ENCODE measurements at regions not wholly inside any gene's neighbourhood (a gene's known extent, or its start where the extent isn't known, plus 50 kb on each side); places are given as distances from the start of the nearest gene placed in this dataset.

DNA sequence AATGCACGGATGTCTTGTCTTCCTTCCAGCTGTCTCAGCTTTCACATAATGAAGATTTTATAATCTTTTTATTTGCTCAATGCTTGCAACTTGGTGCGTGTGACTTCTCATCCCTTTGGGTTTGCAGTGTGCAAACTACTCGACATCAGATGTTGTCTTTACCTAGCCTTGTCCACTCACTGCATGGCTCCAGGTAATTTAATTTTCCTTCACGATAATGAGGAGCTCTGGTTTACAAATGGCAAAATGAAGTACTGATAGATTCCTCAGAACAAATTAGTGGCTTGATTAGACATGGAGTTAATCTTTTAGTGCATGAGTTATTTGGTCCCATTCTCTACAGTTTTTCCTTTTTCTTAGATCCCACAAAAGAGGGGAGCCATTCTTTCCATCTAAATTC, 603.0 kb downstream of the CCDC171 start:
- no peaks in the 10 kb centered on the region for H3K79me2 ChIP-seq (ENCODE audit: low read length)
- no peak overlapping the region for H2AFZ ChIP-seq (ENCODE audit: low read length)
- no peaks in the 10 kb centered on the region for H3K4me1 ChIP-seq (ENCODE audit: low read length)
- H3K27ac ChIP-seq (ENCODE audit: low read length): no peak overlapping the region
- no peaks in the 10 kb centered on the region for H3K9me2 ChIP-seq (replicated peaks; ENCODE audit: insufficient read depth, low read length)
- no peaks in the 10 kb centered on the region for H3F3A ChIP-seq (ENCODE audit: insufficient read depth, low read length)
- H3K9me3 ChIP-seq (replicated peaks; ENCODE audit: insufficient read depth, low read length): no peaks in the 10 kb centered on the region
- no peak for TF ChIP-seq EZH2phosphoT487 (IDR thresholded peaks at IDR 0.05; ENCODE audit: low read length)
- no peak for TF ChIP-seq EZH2 (optimal IDR thresholded peaks at IDR 0.05; ENCODE audit: low read depth, low read length)
- TF ChIP-seq, protein P1, sequence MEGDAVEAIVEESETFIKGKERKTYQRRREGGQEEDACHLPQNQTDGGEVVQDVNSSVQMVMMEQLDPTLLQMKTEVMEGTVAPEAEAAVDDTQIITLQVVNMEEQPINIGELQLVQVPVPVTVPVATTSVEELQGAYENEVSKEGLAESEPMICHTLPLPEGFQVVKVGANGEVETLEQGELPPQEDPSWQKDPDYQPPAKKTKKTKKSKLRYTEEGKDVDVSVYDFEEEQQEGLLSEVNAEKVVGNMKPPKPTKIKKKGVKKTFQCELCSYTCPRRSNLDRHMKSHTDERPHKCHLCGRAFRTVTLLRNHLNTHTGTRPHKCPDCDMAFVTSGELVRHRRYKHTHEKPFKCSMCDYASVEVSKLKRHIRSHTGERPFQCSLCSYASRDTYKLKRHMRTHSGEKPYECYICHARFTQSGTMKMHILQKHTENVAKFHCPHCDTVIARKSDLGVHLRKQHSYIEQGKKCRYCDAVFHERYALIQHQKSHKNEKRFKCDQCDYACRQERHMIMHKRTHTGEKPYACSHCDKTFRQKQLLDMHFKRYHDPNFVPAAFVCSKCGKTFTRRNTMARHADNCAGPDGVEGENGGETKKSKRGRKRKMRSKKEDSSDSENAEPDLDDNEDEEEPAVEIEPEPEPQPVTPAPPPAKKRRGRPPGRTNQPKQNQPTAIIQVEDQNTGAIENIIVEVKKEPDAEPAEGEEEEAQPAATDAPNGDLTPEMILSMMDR (IDR thresholded peaks at IDR 0.05; ENCODE audit: low read length): no peak
- no peak overlapping the region for H3K4me2 ChIP-seq (ENCODE audit: low read depth, low read length)
- no peak for DNase-seq
- H4K20me1 ChIP-seq (ENCODE audit: insufficient read depth, low read length): no peaks in the 10 kb centered on the region
- H3K9ac ChIP-seq (ENCODE audit: low read length): no peak overlapping the region
- no peaks in the 10 kb centered on the region for H3K36me3 ChIP-seq (replicated peaks; ENCODE audit: insufficient read depth, low read length)
- no peak overlapping the region for H3K4me3 ChIP-seq (ENCODE audit: low read length)
- no peaks in the 10 kb centered on the region for H3K27me3 ChIP-seq (replicated peaks; ENCODE audit: insufficient read depth, low read length)

DNA sequence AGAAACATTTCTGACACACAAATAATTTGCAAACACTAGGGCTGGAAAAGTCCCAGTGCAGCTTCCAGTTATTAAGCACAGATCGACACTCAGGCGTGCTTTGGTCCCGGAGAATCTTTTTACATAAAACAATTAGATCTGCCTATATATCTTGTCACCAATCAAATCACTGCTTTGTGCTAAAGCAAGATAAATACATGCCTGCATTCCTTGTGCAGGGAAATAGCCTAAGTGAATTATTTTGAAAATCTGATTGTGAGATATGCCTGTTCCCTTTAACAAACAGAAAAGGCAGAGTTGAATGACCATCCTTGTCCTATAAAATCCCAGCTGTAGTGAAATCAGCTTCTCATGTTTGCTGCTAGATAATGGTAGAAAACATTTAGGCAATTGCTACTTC, 604.4 kb downstream of the CCDC171 start:
- H3K27me3 ChIP-seq (replicated peaks; ENCODE audit: insufficient read depth, low read length): no peaks in the 10 kb centered on the region
- no peaks in the 10 kb centered on the region for H4K20me1 ChIP-seq (ENCODE audit: insufficient read depth, low read length)
- no peak overlapping the region for H3K4me2 ChIP-seq (ENCODE audit: low read depth, low read length)
- TF ChIP-seq, protein P1 (IDR thresholded peaks at IDR 0.05; ENCODE audit: low read length): no peak
- TF ChIP-seq EZH2phosphoT487 (IDR thresholded peaks at IDR 0.05; ENCODE audit: low read length): no peak
- no peak for TF ChIP-seq EZH2 (optimal IDR thresholded peaks at IDR 0.05; ENCODE audit: low read depth, low read length)
- no peaks in the 10 kb centered on the region for H3K4me1 ChIP-seq (ENCODE audit: low read length)
- H3F3A ChIP-seq (ENCODE audit: insufficient read depth, low read length): no peaks in the 10 kb centered on the region
- H3K9me3 ChIP-seq (replicated peaks; ENCODE audit: insufficient read depth, low read length): no peaks in the 10 kb centered on the region
- no peak overlapping the region for H3K4me3 ChIP-seq (ENCODE audit: low read length)
- no peaks in the 10 kb centered on the region for H3K36me3 ChIP-seq (replicated peaks; ENCODE audit: insufficient read depth, low read length)
- H3K79me2 ChIP-seq (ENCODE audit: low read length): no peaks in the 10 kb centered on the region
- H3K27ac ChIP-seq (ENCODE audit: low read length): no peak overlapping the region
- H3K9me2 ChIP-seq (replicated peaks; ENCODE audit: insufficient read depth, low read length): no peaks in the 10 kb centered on the region
- DNase-seq: no peak
- no peak overlapping the region for H3K9ac ChIP-seq (ENCODE audit: low read length)
- no peak overlapping the region for H2AFZ ChIP-seq (ENCODE audit: low read length)

DNA sequence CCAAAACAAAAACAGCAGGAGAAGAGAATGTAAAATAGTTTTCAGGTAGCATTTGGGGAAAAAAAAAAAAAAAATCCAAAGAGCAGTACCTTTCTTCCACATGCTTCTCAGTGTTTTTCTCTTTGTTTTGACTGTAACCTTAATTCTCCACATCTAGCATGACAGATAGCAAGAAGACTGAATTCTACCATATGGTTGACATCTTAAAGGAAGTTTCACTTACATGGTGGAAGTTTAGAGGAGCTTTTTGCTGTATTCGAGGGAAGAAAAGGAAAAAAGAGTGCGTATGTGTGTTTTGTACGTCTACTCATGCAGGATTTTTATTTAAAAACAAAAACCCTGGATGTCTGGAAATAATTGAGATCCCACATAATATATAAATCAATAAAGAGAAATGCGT, 604.8 kb downstream of the CCDC171 start:
- Histone ChIP-seq H3K9me2 (replicated peaks; ENCODE audit: insufficient read depth, low read length) (no peaks in the 10 kb centered on the region), H3K79me2 (ENCODE audit: low read length) (no peaks in the 10 kb centered on the region), H4K20me1 (ENCODE audit: insufficient read depth, low read length) (no peaks in the 10 kb centered on the region), H2AFZ (ENCODE audit: low read length) (no peak overlapping the region), H3K9me3 (replicated peaks; ENCODE audit: insufficient read depth, low read length) (no peaks in the 10 kb centered on the region), H3K9ac (ENCODE audit: low read length) (no peak overlapping the region), H3K4me1 (ENCODE audit: low read length) (no peaks in the 10 kb centered on the region), H3K36me3 (replicated peaks; ENCODE audit: insufficient read depth, low read length) (no peaks in the 10 kb centered on the region), H3K27me3 (replicated peaks; ENCODE audit: insufficient read depth, low read length) (no peaks in the 10 kb centered on the region), H3K27ac (ENCODE audit: low read length) (no peak overlapping the region), H3K4me2 (ENCODE audit: low read depth, low read length) (no peak overlapping the region), H3K4me3 (ENCODE audit: low read length) (no peak overlapping the region), H3F3A (ENCODE audit: insufficient read depth, low read length) (no peaks in the 10 kb centered on the region)
- TF ChIP-seq, protein P1 (IDR thresholded peaks at IDR 0.05; ENCODE audit: low read length): no peak
- no peak for TF ChIP-seq EZH2 (optimal IDR thresholded peaks at IDR 0.05; ENCODE audit: low read depth, low read length)
- no peak for TF ChIP-seq EZH2phosphoT487 (IDR thresholded peaks at IDR 0.05; ENCODE audit: low read length)
- DNase-seq: no peak

All from MM.1S (cell line).